GM23248 (cell line): ENCODE measurements at regions not wholly inside any gene's neighbourhood (a gene's known extent, or its start where the extent isn't known, plus 50 kb on each side); places are given as distances from the start of the nearest gene placed in this dataset.

Experiments used
- EZH2 ChIP-seq: fragments of 200-600 bp; sonication (generic); IDR thresholded peaks from 2 replicates; pipeline ENCODE4 v1.6.1; 2018; ENCODE audit warnings: antibody characterized with exemption, mild to moderate bottlenecking; ENCODE audit not compliant: insufficient read depth, poor library complexity, severe bottlenecking
- EZH2phosphoT487 ChIP-seq: fragments of 200-600 bp; sonication (generic); IDR thresholded peaks from 2 replicates; pipeline ENCODE4 v1.6.1; 2018; ENCODE audit warnings: antibody characterized with exemption, moderate library complexity, mild to moderate bottlenecking, low read depth; ENCODE audit not compliant: insufficient read depth

DNA sequence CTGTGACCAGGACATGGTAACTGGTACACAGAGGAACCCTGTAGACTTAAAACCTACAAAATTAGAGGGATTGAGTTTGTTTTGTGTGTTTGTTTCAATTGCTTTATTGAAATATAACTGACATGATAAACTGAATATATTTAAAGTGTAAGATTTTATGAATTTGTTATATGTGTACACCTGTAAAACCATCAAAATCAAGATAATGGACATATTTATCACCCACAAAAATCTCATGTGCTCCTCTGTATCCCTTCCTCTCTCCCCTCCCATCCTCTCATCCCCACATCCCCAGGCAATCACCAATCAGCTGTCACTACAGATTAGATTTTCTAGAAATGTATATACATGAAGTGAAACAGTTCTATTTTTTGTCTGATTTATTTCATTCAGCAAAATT, 565.5 kb downstream of the NOVA1 start:
- TF ChIP-seq EZH2 (no peak), EZH2phosphoT487 (no peak)
